ENCODE measurements at regions not wholly inside any gene's neighbourhood (a gene's known extent, or its start where the extent isn't known, plus 50 kb on each side); places are given as distances from the start of the nearest gene placed in this dataset.

DNA sequence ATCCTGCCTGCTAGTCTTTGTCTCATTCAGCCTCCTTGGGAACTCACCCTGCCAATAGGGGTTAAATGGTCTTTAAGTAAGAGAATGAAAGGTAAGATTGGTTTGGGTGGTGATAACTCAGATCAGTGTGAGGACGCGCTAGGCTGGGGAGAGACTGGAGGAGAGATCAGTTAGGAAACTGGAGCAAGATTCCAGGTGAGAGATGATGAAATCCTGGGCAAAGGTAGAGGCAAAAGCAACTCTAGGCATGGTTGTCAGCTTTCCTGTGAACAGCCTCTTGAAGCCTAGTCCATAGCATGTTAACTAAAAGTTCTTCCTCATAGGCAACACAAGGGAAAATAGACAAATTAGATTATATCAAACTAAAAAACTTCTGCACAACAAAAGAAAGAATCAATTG, 145.2 kb upstream of the ANKRD28 start:
- no peak for DNase-seq (ENCODE audit: extremely low read depth in 1 of 2, low read depth in 1 of 2)

DNA sequence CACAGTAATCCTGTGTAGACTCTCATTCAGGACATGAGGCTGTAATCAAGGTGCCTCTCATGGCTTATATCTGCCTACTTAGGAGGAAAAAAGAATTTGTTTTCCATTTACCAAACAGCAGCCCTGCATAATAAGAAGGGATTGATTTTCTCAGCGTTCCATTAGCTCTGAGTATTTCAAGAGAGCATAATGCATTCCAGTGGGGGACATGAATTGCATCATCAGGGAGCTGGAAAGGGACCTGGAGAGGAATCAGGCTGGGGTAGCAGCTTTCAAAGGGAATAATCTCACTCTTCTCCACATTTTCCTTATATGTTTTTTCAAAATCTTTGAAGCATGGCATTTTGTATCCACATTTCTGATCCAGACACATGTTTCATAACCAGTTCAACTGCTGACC, 150.6 kb upstream of the ANKRD28 start:
- no peak for DNase-seq (ENCODE audit: extremely low read depth in 1 of 2, low read depth in 1 of 2)

DNA sequence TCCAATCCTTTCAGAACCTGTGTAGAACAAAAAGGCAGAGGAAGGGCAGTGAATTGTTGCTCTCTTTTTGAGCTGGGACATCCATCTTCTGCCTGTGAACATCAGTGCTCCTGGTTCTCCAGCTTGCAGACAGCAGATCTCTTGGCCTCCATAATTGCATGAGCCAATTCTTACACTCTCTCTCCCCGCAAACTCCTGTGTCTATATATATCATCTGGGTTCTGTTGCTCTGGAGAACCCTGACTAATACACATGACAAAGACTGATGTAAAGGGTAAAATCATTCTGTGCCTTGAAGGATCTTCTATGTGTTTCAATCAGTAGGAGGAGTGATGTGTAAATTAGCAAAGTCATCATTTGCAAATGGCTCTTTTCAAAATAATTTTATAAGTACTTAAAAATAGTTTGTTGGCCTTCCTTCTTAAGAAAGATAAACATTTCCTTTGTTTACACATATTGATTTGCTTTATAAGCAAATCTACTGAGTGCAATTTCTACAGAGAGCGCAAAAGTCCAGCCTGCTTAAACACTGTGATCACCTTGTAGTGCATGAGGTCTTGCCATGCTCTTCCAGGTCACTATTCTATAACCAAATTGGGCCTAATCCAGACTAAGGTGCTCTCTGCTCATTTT, 154.9 kb upstream of the ANKRD28 start:
- DNase-seq (ENCODE audit: extremely low read depth in 1 of 2, low read depth in 1 of 2), result no peak

DNA sequence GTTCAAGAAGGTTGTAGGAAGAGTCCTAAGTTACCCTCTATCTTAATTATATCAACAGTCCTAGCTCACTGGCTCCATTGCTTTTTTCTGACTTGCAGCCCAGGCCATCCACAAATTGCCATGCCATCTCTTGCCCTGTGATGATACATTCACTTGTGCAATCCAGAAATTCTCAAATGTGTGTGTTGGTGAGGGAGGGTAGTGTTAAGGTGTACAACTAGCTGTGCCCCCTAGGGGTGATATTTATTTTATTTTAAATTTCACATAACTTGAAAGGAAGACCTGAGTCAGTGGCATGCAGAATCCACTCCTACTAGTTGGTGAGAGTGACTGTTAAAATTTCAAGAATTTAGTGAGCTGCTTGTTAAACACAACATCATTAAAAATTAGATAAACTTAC, 156.1 kb upstream of the ANKRD28 start:
- no peak for DNase-seq (ENCODE audit: extremely low read depth in 1 of 2, low read depth in 1 of 2)

DNA sequence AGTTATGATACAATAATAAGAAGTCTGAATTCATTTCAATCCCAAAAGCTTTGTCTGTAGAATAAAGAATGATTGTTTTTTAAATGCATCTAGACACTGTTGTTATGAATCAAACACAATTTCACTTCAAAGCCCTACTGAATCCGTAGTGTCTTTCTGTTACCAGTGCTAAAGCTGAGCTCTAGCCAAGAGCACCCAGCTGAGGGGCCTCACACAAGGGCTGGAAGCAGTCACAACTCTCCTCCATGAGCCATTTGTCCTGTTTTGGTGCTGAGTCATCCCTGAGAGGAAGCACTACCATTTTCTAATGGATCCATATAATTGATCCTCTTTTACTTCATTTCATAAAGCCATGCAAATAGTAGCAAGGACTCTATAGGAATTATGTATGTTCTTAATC, 158.2 kb upstream of the ANKRD28 start:
- DNase-seq (ENCODE audit: extremely low read depth in 1 of 2, low read depth in 1 of 2), result no peak

DNA sequence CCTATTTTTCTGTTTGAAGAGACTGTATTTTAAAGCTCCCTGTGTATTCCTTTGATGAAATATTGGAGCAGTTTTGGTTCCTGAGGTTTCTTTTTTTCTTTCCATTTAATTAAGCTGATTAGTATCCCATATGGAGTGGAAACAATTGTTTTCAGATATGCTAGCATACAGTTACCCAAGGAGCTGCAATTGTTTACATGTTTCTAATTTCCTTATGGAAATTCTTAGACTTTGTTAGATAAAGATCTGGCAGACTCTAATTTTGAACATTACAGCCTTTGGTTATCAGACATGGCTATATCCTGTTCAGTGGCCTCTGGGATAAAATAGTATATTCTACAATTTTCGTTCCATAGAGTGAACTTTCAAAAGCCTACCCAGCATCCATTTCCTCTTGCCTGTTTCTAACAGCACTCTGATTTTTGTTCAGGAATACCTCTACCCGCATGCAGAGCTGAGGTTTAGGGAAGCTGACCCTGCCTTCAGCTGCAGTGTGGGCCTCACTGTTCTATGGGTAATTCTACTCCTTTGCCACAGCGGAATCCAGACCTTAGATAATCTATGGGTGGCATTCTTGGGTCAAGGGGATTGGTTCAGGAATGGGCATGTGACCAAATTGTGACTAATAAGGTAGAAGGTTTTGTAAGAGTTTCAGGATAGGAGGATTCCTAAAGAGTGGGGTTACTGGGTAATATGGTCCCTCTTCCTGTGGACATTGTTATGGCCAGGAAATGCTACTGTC, 161.1 kb upstream of the ANKRD28 start:
- DNase-seq (ENCODE audit: extremely low read depth in 1 of 2, low read depth in 1 of 2), result no peak

DNA sequence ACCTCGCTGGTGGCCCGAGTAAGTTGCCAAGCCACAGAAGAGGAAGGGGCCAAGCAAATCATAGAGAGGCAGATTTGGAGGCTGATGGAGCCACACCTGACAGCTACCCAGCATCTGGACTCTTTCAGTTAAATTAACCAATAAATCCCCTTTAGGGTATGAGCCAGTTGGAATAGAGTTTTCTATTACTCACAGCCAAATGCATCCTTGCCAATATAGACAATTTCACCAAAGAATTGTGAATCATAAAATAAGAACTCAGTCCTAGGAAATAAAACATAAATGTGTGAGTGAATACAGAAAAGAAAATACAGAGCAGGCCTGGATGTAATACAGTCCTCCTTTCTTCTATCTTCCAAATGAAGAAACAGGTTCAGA, 161.6 kb upstream of the ANKRD28 start:
- DNase-seq (ENCODE audit: extremely low read depth in 1 of 2, low read depth in 1 of 2), result no peak

DNA sequence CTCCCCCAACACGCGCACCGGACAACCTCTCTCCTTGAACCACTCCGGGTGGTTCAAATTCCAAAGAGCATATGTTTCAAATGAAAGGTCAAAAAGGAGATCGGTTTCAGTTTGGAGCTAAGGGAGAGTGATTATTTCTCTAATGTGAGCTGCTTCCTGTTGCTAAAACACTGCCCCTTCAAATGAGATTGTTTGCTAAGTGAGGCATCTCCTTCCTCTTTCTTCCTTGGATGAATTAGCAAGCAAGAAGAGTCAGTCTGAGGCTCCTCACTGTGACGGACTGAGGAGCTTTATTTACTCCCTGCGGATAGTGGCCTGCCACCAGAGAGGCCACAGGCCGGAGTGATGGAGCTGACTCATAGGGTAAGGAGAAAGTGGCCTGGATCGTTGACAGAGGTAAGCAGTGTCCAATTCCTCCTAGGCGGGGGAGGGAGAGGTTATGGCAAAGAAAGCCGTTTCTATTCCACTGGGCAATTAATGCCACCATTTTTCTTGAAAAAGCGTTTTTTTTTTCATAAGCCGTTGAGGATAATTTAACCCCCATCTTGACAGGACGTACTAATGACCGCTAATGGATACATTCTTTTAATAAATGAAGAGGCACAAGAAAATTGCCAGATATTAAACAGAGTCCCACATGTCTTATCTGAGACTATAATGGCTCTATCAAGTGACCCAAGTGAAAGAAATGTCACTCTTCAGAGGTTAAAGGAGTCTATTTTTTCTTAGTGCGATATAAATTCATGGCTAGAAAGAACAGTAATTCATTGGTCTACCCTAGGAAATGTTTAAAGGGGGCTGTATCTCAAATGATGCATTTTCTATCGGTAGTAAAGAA, 167.0 kb upstream of the ANKRD28 start:
- DNase-seq (ENCODE audit: extremely low read depth in 1 of 2, low read depth in 1 of 2), result no peak

DNA sequence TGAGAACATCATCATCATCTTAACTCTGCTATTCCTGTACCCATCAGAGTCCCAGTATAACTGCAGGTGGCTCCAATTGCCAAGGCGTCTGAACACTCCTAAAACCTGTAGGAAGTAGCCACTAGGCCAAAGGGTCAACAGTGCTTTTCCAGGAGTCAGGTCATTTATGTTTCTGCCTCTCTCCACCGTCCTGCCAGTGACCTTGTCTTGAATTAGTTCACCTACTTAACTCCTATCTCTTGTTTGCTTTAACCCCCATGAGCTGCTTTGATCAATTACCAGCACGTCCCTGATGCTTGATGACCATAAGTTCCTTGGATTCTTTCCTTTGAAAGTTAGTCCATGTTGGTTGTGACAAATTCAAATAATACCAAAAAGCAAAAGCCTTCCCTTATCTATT, 169.8 kb upstream of the ANKRD28 start:
- no peak for DNase-seq (ENCODE audit: extremely low read depth in 1 of 2, low read depth in 1 of 2)

DNA sequence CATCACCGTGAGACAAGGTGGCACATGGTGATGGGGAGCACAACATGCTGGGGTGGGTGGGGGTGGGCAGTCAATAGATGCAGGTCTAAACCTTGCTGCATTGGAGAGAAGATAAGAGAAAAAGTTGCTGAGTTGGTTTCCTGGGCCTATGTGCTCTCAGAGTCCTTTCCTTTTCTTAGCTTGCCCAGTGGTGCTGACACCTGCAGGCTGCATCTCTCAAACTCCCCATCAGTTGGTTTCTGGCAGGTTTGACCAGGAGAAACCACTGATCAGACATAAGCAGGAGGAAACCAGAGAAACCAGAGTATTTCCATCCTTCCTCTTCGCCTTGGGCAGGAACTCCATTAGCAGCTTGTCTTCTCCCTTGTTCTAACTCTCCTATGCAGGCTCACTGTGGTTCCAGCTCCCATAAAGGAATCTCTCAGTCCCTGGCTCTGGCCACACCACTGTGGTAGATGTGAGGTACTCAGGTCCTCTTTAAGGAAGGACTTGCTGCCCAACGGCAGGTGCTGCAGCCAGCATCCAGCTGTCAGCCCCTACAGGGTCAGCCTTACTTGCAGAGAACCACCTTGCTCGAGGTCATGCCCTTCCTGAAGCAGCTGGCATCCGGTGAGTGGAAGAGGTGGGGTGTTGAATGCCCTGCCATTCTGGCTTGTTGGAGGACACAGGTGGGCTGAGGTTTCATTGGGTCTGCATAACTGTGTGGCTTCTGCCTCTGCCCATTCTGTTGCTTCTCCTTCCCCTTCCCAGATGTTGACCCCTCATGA, 172.3 kb upstream of the ANKRD28 start:
- DNase-seq (ENCODE audit: extremely low read depth in 1 of 2, low read depth in 1 of 2), result no peak

DNA sequence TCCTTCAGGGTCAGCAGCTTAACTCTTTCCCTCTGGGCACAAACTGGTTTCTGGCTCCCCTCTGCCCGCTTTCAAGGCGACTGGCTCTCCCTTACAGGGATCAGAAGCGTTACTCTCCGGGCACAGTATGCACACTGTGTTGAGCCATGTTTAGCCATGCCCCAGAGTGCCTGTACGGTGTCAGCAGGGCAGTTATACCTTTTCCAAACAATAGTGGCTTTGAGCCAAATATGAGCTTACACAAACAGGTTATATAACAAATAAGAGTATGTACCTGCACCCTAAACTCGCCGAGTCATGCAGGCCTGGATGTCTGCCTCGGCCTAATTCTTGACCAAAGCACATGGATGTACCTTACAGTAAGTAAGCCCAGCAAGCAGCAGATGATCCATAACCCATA, 175.6 kb upstream of the ANKRD28 start:
- DNase-seq (ENCODE audit: extremely low read depth in 1 of 2, low read depth in 1 of 2), result no peak

DNA sequence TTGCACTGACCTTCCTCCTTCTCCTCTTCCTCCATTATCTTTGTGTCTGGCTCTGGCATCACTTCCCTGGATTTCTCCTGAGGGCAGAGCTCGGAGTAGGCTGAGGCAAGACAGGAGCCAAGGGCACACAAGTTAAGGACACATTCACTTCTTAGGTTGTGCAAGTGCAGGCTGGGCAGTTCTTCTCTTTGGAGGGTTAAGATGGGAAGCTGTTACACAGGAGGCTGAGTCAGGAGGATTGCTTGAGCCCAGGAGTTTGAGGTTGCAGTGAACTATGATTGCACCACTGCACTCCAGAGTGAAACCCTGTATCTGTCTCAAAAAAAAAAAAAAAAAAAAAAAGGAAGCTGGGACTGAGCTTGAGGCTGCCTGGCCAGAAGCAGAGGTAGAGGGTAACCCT, 176.2 kb upstream of the ANKRD28 start:
- DNase-seq (ENCODE audit: extremely low read depth in 1 of 2, low read depth in 1 of 2), result no peak

DNA sequence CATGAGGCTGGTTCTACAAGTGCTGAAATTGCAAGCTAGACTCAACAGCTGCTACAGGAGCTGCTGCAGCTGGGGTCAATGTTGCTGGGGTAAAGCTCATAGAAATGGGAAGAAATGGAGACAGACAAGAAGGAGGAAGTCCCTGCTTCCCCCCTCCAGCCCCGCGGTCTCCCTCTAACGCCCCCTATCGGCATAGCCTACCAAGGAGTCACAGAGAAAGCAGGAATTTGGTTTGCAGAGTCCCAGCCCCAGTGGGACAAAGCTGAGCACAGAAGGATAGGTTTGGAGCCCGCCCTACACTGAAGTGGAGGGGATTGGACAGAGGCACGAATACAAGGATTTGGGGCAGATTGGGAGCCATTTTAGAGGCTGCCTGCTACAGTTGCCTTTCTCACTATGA, 176.9 kb upstream of the ANKRD28 start:
- DNase-seq (ENCODE audit: extremely low read depth in 1 of 2, low read depth in 1 of 2), result no peak

DNA sequence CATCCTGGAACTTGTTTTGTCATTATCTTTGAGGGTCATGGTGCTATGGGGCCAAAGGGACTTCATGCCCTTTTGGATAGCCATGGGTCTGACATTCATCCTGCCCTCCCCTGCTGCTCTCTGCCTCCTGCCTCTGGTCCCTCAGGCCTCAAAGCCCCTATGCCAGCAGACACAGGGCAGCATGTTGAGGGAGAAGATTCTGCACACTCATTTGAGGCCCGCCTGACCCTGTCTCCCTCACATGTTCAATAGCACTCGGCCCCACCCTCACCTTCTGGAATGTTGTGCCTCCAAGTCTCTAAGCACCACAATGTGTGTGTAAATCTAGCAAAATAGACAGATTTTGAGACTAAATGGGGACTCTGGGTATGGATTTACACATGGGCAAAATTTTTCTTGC, 178.7 kb upstream of the ANKRD28 start:
- DNase-seq (ENCODE audit: extremely low read depth in 1 of 2, low read depth in 1 of 2), result no peak

DNA sequence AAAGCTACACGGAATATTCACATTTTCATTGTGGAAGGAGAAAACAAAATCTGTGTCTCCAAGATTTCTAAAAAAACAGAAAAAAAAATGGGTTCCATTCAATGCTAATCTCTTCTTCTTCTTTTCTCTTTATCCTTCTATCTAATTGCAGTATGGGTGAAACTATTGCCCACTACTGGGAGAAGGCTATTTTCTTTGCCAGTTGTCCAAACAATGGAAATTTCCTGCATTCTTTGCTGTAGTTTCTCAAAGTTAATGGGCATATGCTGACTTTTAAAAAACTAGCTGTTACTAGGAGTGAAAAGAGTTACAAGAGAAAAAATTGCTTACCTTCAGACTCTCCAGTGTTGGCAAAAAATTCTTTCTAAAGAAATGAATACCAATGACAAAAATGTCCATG, 179.3 kb upstream of the ANKRD28 start:
- DNase-seq (ENCODE audit: extremely low read depth in 1 of 2, low read depth in 1 of 2), result no peak

DNA sequence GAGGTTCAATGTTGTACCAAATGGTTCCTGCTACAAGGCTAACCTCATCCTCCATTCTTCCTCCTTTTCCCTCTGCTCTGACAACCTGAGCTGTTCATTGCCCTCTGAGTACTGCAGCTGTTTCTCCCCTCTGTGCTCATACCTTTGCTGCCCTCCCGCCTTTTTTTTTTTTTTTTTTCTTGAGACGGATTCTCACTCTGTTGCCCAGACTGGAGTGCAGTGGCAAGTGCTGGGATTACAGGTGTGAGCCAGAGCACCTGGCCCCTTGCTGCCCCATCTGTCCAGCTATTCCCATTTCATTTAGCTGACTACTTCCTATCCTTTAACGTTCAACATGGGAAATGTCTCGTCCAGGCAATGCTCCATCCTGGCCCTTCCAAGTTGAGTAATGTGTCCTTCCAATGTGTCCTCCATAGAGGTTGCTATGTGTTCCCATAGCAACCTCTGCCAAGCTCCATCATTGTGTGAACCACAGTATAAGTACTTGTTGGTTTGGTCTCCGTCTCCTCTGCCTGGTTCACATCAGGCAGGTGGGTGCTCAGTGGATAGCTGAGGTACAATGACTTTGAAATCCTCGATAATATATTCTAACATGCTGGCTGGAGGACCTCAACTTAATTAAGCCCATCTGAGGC, 179.9 kb upstream of the ANKRD28 start:
- no peak for DNase-seq (ENCODE audit: extremely low read depth in 1 of 2, low read depth in 1 of 2)

DNA sequence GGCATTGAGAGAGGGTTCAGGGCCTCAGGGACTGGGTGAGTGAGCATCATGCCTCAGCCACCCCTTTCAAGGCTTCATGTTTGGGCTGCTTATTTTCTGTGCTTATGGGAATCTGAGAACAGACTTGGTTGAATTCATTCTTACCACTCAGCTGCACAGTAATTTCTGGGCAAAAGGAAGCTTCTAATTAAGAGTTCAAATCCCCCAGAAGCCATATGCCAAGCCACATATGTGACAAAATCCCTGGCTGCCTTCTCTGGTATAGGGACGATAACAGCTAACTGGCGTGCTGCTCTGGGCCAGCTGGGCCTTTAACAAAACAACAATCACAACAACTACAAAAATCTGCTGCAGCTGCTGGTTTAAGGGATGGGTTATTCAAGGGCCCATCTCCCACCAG, 181.0 kb upstream of the ANKRD28 start:
- no peak for DNase-seq (ENCODE audit: extremely low read depth in 1 of 2, low read depth in 1 of 2)

DNA sequence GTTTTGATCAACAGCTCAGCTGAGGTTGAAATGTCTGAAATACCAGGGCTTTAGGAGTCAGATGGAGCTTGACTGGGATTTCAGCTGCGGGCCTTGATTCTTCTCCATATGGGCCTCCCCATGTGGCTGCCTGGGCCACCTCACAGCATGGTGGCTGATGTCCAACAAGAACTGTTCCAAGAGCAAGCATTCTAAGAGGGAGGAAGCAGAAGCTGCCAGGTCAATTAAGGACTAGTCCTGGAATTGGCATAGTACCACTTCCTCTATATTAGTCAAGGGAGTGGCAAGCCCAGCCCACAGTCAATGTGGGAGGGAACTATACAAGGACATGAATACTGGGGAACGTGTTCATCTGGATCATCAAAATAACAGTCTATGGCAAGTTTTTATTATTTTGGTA, 181.7 kb upstream of the ANKRD28 start:
- no peak for DNase-seq (ENCODE audit: extremely low read depth in 1 of 2, low read depth in 1 of 2)

DNA sequence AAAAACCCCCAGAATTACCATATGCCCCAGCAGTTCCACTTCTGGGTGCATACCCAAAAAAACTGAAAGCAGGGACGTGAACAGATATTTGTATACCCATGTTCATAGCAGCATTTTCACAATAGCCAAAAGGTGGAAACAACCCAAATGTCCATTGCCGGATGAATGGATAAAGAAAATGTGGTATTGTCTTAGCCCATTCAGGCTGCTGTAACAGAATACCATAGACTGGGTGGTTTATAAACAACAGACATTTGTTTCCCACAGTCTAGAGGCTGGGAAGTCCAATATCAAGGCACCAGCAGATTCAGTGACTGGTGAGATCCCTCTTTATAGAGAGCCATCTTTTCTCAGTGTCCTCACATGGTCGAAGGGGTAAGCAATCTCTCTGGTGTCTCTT, 182.1 kb upstream of the ANKRD28 start:
- no peak for DNase-seq (ENCODE audit: extremely low read depth in 1 of 2, low read depth in 1 of 2)

DNA sequence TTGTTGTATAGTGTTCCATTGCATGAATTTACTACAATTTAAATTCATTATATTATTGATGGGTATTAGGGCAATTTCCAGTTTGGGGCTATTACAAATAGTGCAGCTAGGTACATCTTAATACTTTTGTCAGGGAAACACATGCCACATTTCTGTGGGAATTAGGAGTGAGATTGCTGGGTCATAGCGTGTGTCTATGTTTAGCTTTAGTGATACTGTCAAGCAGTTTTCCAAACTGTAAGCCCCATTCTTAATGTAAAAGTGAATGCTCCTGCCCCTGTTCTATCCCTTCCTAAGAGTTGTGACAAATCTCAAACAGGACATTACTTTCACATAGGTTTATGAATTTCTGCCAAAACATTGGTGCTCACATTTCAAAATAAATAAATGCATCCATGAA, 184.5 kb upstream of the ANKRD28 start:
- DNase-seq (ENCODE audit: extremely low read depth in 1 of 2, low read depth in 1 of 2), result no peak

DNA sequence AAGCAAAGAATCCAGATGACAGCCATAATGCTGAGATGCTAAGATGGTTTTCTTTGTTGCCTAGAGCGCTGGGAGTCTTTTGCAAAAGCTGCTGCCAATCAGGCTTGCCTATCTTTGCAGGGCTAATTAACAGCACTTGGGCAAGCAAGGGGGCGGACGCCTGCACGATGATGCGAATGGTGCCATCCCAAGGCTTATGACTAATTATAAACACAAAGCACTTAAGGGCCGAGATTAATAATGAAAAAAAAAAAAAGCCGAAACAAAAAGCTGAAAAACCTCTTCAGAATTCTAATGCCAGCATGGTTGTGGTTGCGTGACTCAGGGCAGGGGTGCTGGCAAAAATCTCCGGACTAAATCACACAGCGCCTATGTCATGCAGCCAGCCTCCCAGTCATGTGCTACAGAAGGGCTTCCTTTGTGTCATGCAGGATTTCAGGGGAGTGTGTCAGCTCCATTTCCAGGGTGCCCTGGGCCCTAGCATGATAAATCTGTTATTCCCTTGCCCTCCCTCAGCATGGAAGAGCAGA, 185.0 kb upstream of the ANKRD28 start:
- DNase-seq (ENCODE audit: extremely low read depth in 1 of 2, low read depth in 1 of 2), result no peak

All from activated CD8-positive, alpha-beta memory T cell treated with anti-CD3 and anti-CD28 coated beads for 1 hour (primary cell).